Mesothelial cell of epicardium (in vitro differentiated cells): ENCODE measurements at regions not wholly inside any gene's neighbourhood (a gene's known extent, or its start where the extent isn't known, plus 50 kb on each side); places are given as distances from the start of the nearest gene placed in this dataset.
A peak's percentile ranks its signal among the peaks of the same experiment; 100 is the strongest.
"Not testable (repeated sequence)": the region's sequence is repeated elsewhere in the genome, so short reads cannot be mapped to it uniquely, and the experiment has no call there.

Experiments
- DNase-seq, 2 experiments: peaks; one replicate each; pipeline ENCODE4 v3.0.0; 2021; ENCODE audit warnings: low spot score in 2 of 2; ENCODE audit not compliant: unreplicated experiment in 2 of 2
- H3K27ac Mint-ChIP-seq: 2 replicates; pipeline ENCODE4 v1.8.0; 2021; ENCODE audit warnings: mixed read lengths
- H3K27me3 Mint-ChIP-seq: 2 replicates; pipeline ENCODE4 v1.8.0; 2021; ENCODE audit warnings: low read depth, mixed read lengths
- H3K36me3 Mint-ChIP-seq: 2 replicates; pipeline ENCODE4 v1.8.0; 2021; ENCODE audit warnings: mixed read lengths
- H3K4me1 Mint-ChIP-seq: 2 replicates; pipeline ENCODE4 v1.8.0; 2021; ENCODE audit warnings: mixed read lengths
- H3K4me3 Mint-ChIP-seq: 2 replicates; pipeline ENCODE4 v1.8.0; 2021; ENCODE audit warnings: mild to moderate bottlenecking, moderate library complexity, mixed read lengths
- H3K9me3 Mint-ChIP-seq: 2 replicates; pipeline ENCODE4 v1.8.0; 2021; ENCODE audit warnings: mixed read lengths
- CTCF ChIP-seq: fragments of 200-600 bp; sonication (generic); IDR thresholded peaks from one replicate; pipeline ENCODE4 v1.5.0; 2021; ENCODE audit warnings: antibody characterized with exemption; ENCODE audit not compliant: unreplicated experiment

GRCh38 chr6:28673787-28674671 is 148.3 kb downstream of the GPX5 start:
- Mint-ChIP-seq H3K9me3 (no peaks in the 10 kb centered on the region), H3K36me3 (no peaks in the 10 kb centered on the region), H3K27ac (peak overlapping the region; percentile 32), H3K4me1 (peaks cover 4% of the 10 kb centered on the region), H3K4me3 (peak overlapping the region; percentile 76), H3K27me3 (peaks cover 17% of the 10 kb centered on the region)
- TF ChIP-seq CTCF = no peak
- DNase-seq = peak in 1 of 2 experiments; percentile 61

- Mint-ChIP-seq H3K9me3 (no peaks in the 10 kb centered on the region), H3K4me1 (peaks cover 4% of the 10 kb centered on the region), H3K27me3 (peaks cover 19% of the 10 kb centered on the region), H3K4me3 (no peak overlapping the region), H3K36me3 (no peaks in the 10 kb centered on the region), H3K27ac (no peak overlapping the region)
- TF ChIP-seq CTCF = no peak
- DNase-seq = no peak
Observed at GRCh38 chr6:28675600-28675999, 149.9 kb downstream of the GPX5 start.

- Mint-ChIP-seq H3K27ac (no peak overlapping the region), H3K36me3 (no peaks in the 10 kb centered on the region), H3K4me3 (no peak overlapping the region), H3K4me1 (peaks cover 15% of the 10 kb centered on the region), H3K27me3 (peaks cover 44% of the 10 kb centered on the region), H3K9me3 (no peaks in the 10 kb centered on the region)
- no peak for TF ChIP-seq CTCF
- no peak for DNase-seq
Observed at GRCh38 chr6:28682542-28682941, 156.9 kb downstream of the GPX5 start.

GRCh38 chr6:28682956-28683685 is 157.4 kb downstream of the GPX5 start:
- H3K4me3 Mint-ChIP-seq, DNase-seq, H3K9me3 Mint-ChIP-seq, H3K36me3 Mint-ChIP-seq: not testable (repeated sequence)
- H3K4me1 Mint-ChIP-seq = peaks cover 20% of the 10 kb centered on the region
- peak overlapping the region; percentile 58 for H3K27ac Mint-ChIP-seq
- peaks cover 49% of the 10 kb centered on the region for H3K27me3 Mint-ChIP-seq

GRCh38 chr6:28683945-28684538 is 158.4 kb downstream of the GPX5 start:
- H3K36me3 Mint-ChIP-seq = no peaks in the 10 kb centered on the region
- no peak for DNase-seq
- peak; percentile 55 for TF ChIP-seq CTCF
- H3K9me3 Mint-ChIP-seq = no peaks in the 10 kb centered on the region
- peaks cover 21% of the 10 kb centered on the region for H3K4me1 Mint-ChIP-seq
- H3K4me3 Mint-ChIP-seq = no peak overlapping the region
- H3K27ac Mint-ChIP-seq = no peak overlapping the region
- H3K27me3 Mint-ChIP-seq = peaks cover 53% of the 10 kb centered on the region

GRCh38 chr6:28685960-28686359 is 160.3 kb downstream of the GPX5 start:
- not testable (repeated sequence) for H3K27ac Mint-ChIP-seq, H3K36me3 Mint-ChIP-seq, DNase-seq, H3K4me3 Mint-ChIP-seq, H3K9me3 Mint-ChIP-seq
- peaks cover 64% of the 10 kb centered on the region for H3K27me3 Mint-ChIP-seq
- H3K4me1 Mint-ChIP-seq = peaks cover 21% of the 10 kb centered on the region
